Mammary epithelial cell (primary cell): ENCODE measurements at regions not wholly inside any gene's neighbourhood (a gene's known extent, or its start where the extent isn't known, plus 50 kb on each side); places are given as distances from the start of the nearest gene placed in this dataset.

Source experiments
- CTCF ChIP-seq, 2 donors: IDR thresholded peaks in 1 of 2; conservative IDR thresholded peaks in 1 of 2; 2 replicates each; pipeline ENCODE4 v1.5.1; 2011 to 2012; ENCODE audit warnings: inconsistent platforms in 2 of 2, low read length in 2 of 2, mild to moderate bottlenecking in 2 of 2, control low read depth in 1 of 2, low read depth in 1 of 2; ENCODE audit not compliant: insufficient read depth in 1 of 2; ENCODE audit errors: extremely low read depth in 1 of 2
- EZH2 ChIP-seq: IDR thresholded peaks from 2 replicates; pipeline ENCODE4 v1.6.1; 2012; ENCODE audit warnings: low read length, inconsistent platforms, borderline replicate concordance

GRCh38 chr1:195851804-195852203, 756.4 kb downstream of the KCNT2 start:
- TF ChIP-seq CTCF (conservative IDR thresholded peaks at IDR 0.05 in 1 of 2, IDR thresholded peaks at IDR 0.05 in 1 of 2; ENCODE audit: extremely low read depth in 1 of 2, insufficient read depth in 1 of 2, low read depth in 1 of 2, low read length in 2 of 2), result no peak
- no peak for TF ChIP-seq EZH2
